Inflammatory macrophage (primary cell): ENCODE measurements at regions not wholly inside any gene's neighbourhood (a gene's known extent, or its start where the extent isn't known, plus 50 kb on each side); places are given as distances from the start of the nearest gene placed in this dataset.

Source experiments
- DNase-seq, 2 donors: peaks; one replicate each; pipeline ENCODE4 v3.0.0-alpha.2; 2020 to 2022

DNA sequence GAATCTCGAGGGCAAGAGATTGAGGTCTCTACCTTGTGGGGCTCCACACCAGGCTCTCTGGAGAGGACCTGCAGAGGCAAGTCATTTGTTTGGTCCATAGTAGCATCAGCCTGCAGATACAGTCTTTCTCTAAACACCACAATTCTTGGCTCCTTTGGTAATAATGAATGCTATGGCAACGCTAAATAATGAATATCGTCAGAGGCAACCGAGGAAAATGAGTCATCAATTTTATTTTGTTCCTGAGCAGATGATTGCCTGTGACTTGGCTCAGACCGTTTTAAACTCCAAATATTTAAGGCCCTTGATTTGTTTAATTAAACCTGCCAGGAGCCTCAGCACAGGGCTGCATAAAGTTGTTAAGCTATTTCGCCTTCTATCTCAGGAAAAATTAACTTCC, 924.1 kb upstream of the TMEM132C start:
- DNase-seq: no peak

DNA sequence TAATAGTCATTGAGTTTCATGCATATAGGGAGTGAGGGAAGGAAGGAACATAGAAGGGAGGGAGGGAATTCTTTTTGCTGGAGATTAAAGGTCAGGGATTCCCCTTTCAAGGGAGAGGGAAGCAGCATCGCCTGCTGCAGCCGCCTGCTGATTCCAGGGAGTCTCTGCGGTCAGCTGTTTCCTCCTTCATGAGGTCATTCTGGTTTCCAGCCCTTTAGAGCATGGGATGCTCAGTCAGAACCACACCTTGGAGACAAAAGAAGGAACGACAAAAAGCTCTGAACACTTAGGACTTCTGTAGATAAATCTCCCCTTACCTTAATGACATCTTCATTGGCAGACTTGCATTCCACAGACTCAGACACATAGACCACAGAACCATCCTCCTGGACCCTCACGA, 923.0 kb upstream of the TMEM132C start:
- DNase-seq: no peak

DNA sequence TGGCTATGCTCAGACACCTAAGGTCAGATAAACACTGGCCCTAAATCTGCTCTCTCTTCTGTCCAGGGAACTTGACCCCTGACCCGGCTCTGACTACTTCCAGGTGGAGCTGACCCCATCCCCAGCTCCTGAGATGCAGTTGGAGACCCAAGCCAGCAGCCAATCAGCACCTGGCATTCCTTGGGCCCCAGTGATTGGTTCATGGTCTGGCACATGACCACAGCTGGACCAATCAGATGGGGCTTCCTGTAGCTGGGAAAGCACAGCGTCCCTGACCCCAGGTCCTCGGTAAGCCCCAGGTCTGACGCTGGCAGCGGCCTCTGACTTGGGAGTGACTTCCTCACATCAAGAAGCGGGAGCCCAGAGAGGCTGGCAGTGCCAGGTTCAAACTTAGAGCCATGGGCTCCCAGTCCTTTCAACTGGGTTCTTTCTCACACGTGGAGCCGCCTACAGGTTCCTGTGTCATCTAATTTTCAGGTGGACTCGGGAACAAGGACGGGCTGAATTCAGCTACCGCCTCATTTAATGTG, 915.4 kb upstream of the TMEM132C start:
- no peak for DNase-seq

GRCh38 chr12:127355061-127355841, 911.7 kb upstream of the TMEM132C start:
- DNase-seq: no peak

DNA sequence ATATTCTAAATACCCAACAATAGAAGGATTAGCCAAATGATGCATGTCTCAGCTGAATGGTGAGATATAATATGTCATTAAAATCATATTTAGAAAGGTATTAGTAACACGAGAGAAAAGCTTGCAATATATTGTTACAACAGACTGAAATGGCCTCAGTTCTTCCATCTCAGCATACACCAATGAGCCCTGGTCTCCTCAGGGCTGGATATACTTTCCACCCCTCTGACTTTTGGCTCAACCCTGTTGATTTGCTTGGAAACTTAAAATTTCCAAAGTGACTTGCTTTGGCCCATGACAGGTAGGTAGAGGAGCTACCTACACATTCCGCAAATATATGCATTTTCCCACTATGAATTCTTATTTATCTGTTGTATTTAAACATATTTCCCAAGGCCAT, 908.1 kb upstream of the TMEM132C start:
- DNase-seq: no peak

- DNase-seq: no peak
These were observed 906.4 kb upstream of the TMEM132C start for GRCh38 chr12:127360580-127360979.

- no peak for DNase-seq
These were observed 904.8 kb upstream of the TMEM132C start for GRCh38 chr12:127362121-127362520.

GRCh38 chr12:127363392-127363791, 903.6 kb upstream of the TMEM132C start:
- DNase-seq: no peak

DNA sequence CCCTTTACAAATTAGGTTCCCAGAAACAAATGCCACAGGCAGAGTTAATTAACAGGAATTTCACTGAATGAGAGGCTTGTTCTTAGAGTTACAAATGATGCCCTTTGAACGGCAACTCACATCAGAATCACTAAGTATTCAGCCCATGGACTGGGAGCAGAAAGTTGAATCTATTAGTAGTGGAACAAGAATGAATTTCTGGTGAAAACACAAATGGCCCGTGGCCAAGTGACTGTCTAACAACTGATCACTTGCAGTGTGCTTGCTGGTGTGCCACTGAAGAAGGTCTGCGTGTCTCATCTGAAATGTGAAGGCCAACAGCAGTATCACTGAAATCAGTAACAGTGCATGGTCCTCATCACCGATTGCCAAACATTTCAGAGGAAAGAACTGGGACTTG, 893.4 kb upstream of the TMEM132C start:
- DNase-seq: no peak

DNA sequence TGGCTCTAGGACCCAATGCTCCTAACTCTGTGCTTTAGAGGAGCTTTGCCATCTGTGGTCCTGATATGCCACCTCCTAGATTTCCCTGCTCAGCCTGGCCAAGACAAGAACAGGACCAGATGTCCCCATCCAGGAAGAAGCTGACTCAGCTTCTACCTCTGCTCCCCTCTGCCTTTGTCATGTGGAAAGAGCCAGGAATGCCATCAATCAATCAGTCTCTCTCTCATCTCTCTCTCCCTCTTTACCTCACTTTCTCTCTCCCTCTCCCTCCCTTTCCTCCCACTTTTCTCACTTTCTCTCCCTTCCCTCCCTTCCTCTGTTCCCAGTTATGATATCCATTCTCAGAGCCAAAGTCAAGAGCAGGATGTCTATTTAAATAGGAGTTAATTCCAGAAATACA, 892.5 kb upstream of the TMEM132C start:
- no peak for DNase-seq

GRCh38 chr12:127381043-127381668, 885.8 kb upstream of the TMEM132C start:
- DNase-seq: peak; percentile 3 to 15

DNA sequence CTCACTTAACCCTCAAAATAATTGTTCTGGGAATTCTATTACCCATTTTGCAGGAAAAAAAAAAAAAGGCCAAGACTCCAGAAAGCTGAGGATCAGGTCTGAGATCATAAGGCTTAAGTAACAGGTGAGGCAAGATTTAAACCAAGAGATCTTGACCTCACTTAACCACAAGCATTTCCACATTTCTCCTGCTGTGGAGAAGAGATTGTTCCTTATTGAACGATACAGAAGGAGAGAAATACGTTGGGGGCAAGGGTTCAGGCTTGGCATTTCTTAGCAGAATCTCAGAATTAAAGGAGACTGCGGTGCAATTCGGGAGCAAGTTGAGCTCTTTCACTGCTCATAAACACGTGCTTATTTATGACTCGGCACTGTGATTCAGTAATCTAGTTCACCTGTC, 885.3 kb upstream of the TMEM132C start:
- DNase-seq: no peak

DNA sequence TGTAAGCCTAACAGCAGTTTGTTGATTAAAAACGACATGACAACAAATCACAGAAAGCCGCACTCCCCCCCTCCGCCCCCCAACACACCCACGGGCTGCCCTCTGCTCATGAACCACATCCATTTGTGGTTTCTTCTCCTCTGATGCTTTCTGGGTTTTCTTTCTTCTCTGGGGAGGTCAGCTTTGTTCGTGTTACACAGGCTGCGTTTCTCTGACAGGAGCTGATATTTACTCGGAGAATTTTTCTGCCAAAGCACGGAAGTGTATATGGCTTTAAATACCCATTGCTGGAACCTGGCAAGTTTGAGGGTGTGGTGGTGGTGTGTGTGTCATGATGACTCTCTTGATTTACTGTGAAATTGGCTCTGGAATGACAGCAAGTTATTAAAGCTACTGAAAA, 883.7 kb upstream of the TMEM132C start:
- no peak for DNase-seq

DNA sequence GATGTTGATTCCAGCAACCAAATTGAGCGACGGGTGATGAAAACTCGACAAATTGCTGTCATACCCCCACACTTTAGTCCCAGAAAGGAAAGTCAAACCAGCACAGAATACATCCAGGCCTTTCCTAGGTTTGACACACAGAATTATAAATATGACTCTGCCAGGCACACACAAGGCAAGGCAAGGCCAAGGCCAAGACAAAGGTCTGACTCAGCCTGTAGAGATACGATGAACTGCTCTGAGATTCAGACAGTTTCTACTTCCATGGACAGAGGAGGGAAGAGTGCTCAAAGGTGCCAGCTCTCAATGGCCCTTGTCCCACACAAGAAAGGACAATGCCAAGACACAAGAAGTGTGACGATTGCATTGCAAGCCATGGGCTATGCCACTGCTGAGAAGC, 880.2 kb upstream of the TMEM132C start:
- no peak for DNase-seq

GRCh38 chr12:127388985-127389384, 878.0 kb upstream of the TMEM132C start:
- no peak for DNase-seq

GRCh38 chr12:127389923-127390322, 877.0 kb upstream of the TMEM132C start:
- DNase-seq: no peak

GRCh38 chr12:127393465-127393864, 873.5 kb upstream of the TMEM132C start:
- DNase-seq: no peak

GRCh38 chr12:127393896-127394295, 873.1 kb upstream of the TMEM132C start:
- no peak for DNase-seq

GRCh38 chr12:127396734-127397133, 870.2 kb upstream of the TMEM132C start:
- no peak for DNase-seq

GRCh38 chr12:127398016-127398710, 868.8 kb upstream of the TMEM132C start:
- no peak for DNase-seq

DNA sequence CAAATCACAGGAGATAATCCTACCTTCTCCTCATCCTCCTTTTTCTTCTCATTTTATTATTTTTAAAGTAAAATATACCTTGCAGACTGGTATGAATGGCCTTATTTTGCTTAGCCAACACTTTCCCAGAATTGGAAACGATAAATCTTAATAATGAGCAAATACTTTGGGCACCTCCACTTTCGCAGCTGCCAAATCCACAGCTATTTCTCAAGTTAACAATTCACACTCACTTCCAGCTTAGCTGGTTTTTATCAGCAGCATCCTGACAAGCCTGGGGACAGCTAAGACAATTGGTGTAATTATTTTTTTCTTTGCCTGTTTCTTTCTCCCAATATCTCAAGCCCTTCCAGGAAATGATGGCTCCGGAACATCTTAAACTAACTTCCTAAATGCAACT, 867.5 kb upstream of the TMEM132C start:
- no peak for DNase-seq

DNA sequence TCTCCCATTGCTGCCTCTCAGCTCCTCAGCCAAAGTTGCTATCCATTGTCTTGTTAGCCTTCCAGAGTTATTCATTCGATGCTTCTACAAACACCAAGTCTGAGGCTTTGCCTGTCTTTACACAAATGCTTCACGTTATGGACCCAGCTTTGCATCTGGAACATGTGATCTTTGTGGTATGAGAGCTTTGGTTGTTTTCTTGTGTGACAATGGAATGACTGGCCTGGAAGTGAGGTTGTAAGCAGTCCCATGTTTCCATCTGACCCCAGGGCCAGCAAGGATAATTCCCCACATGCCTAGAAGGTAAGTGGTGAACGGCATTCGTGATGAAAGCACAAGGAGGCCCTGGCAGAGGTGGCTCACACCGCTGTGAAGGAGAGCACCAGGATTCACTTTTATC, 866.7 kb upstream of the TMEM132C start:
- DNase-seq: no peak

DNA sequence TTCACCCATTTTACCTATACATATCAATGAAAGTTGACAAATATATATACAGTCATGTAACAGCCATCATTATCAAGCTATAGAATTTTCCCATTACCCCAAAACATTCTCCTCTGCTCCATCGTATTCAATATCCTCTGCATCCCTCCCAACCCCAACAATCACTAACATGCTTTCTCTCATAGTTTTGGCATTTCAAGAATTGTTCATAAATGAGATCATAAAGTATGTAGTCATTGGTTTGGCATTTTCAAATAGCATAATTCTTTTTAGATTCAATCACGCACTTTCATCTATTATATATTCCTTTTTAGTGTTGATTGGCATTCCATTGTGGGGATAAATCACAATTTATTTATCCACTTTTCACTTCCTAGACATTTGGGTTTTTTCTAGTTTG, 866.0 kb upstream of the TMEM132C start:
- no peak for DNase-seq

- no peak for DNase-seq
These were observed 865.4 kb upstream of the TMEM132C start for GRCh38 chr12:127401536-127401935.
